ENCODE measurements at regions not wholly inside any gene's neighbourhood (a gene's known extent, or its start where the extent isn't known, plus 50 kb on each side); places are given as distances from the start of the nearest gene placed in this dataset.
"Not testable (repeated sequence)": the region's sequence is repeated elsewhere in the genome, so short reads cannot be mapped to it uniquely, and the experiment has no call there.

- TF ChIP-seq ZNF784 (CRISPR knock-in tag; IDR thresholded peaks at IDR 0.05; ENCODE audit: borderline replicate concordance); CHD4 (IDR thresholded peaks at IDR 0.05; ENCODE audit: borderline replicate concordance, low read length); TRAFD1 (CRISPR knock-in tag; IDR thresholded peaks at IDR 0.05; ENCODE audit: borderline replicate concordance); FOXP1 (IDR thresholded peaks at IDR 0.05); FOXP1 (CRISPR knock-in tag; IDR thresholded peaks at IDR 0.05); JUND (CRISPR knock-in tag; IDR thresholded peaks at IDR 0.05); ZNF143 (CRISPR knock-in tag; IDR thresholded peaks at IDR 0.05); PREB (CRISPR knock-in tag; IDR thresholded peaks at IDR 0.05); BHLHE40 (IDR thresholded peaks at IDR 0.05; ENCODE audit: low read length); TAF1 (CRISPR knock-in tag; IDR thresholded peaks at IDR 0.05); REST (IDR thresholded peaks at IDR 0.05; ENCODE audit: borderline replicate concordance in 1 of 2, low read depth in 1 of 2, low read length in 2 of 2): not testable (repeated sequence)
Measured at GRCh38 chr17:22398446-22398845, 706.1 kb downstream of the KCNJ18 start.
